SKM-1 treated with dmso at 0.1 percent for 144 hours (cell line): ENCODE measurements at regions not wholly inside any gene's neighbourhood (a gene's known extent, or its start where the extent isn't known, plus 50 kb on each side); places are given as distances from the start of the nearest gene placed in this dataset.

ENCODE experiments used
- DNase-seq: peaks from one replicate; lab custom pipeline; 2025; ENCODE audit not compliant: unreplicated experiment; lab: John Stamatoyannopoulos, UW

DNA sequence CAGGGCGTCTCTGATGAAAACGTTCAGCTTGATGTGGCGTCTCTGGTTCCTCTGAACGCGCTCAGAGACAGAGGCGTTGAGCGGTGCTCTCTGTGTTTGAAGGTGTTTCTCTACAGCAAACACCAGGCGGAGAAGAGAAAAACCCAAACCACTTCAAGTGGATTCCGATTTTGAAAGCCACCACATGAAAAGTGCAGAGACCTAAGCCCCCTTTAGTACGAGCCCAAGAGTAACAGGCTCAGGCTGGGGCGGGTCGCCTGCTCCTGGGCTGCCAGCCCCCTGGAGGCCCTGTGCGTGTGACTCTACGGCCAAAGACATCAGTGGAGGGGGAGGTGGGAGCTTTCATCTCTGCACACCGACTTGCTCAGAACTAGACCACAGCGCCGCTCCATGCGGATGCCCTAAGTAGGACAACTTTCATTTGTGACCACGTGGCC is 328.4 kb downstream of the MAF start:
- DNase-seq = no peak

DNA sequence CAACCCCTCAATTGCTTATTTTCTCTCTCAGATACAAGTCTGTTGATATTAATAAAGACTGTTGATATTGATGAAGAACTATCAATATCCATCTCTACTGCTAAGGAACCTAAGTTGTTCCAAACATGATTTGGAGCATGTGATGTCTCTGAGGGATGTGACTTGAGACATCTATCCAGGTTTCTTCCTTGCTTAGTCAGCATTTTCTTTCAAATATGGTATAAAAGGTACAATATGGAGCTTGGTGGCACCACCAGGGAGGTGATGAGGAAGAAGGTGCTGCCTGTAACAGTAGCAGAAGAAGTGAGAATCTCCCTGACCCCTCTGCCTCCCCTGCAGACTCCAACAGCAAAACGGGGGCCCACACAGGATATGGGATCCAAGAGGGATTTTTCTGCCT is 329.0 kb downstream of the MAF start:
- DNase-seq = no peak

DNA sequence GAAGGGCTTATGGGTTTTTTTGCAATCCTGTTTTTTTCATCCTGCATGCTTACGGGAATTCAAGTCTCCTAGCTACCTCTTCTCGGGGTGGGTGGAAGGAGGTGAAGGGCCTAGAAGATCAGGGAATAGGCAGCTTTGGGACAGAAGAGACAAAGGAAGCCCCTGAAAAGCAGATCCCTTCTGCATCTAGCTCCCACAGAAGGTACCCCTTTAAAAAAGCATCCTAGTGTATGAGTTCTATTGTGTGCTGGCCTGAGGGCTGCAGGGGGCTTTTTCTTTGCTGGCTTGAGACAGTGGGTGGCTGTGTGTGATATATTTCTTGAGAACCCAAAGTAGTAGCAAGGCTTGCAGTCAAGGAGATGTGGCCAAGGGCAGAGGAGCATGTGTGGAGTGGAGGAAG is 330.5 kb downstream of the MAF start:
- DNase-seq = no peak

- DNase-seq = no peak
Observed at GRCh38 chr16:79269211-79269863, 331.2 kb downstream of the MAF start.

DNA sequence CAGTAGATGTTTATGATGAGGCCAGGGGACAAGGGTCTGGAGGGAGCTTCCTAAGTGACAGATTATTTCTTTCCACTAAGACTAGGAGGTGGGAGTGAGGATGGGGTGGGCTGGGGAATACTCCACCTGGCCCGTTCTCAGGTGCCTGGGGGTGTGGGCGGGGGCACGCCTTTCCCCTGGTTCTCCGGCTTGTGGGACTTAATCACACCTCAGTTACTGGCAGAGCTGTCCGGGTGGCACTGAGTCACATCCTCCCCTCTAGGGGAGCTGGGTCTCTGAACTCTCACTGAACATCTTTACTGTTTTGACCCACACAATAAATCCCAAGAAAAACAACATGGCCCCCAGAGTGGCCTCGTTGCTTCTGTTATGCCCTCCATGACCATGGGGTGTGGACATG is 332.8 kb downstream of the MAF start:
- DNase-seq = no peak

DNA sequence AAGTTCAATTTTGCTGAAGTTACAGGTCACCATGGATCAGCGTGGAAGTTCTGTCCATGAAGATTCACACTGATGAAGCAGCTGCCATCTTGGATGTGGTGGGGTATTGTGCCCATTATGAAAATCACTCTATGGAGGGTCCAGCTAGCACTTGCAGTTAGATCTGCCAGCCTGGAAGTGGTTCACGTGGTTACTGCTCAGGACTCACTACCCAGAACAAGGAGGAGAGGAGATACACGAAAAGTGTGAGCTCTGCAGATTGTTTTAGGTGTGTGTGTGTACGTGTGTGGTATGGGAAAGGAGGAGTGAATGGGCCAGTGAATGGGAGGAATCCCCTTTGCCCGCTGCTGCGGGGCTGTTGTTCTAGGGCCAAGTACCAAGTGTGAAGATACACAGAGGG is 333.4 kb downstream of the MAF start:
- DNase-seq = no peak

DNA sequence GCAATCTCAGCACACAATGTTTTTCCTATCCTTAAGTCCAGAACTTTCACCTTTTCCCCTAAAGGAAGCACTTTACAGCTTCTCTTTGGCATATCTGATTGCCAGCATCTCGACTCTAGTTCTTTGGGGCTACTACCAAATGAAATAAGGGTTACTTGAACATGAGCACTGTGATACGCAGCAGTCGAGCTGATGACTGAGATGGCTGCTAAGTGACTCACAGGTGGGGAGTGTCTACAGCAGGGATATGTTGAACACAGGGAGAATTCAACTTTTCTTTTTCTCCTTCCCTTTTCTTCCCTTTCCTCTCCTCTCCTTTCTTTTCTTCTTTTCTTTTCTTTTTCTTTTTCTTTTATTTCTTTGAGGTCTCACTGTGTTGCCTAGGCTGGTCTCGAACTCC is 334.8 kb downstream of the MAF start:
- DNase-seq = no peak

- no peak for DNase-seq
Observed at GRCh38 chr16:79265196-79265595, 335.3 kb downstream of the MAF start.

DNA sequence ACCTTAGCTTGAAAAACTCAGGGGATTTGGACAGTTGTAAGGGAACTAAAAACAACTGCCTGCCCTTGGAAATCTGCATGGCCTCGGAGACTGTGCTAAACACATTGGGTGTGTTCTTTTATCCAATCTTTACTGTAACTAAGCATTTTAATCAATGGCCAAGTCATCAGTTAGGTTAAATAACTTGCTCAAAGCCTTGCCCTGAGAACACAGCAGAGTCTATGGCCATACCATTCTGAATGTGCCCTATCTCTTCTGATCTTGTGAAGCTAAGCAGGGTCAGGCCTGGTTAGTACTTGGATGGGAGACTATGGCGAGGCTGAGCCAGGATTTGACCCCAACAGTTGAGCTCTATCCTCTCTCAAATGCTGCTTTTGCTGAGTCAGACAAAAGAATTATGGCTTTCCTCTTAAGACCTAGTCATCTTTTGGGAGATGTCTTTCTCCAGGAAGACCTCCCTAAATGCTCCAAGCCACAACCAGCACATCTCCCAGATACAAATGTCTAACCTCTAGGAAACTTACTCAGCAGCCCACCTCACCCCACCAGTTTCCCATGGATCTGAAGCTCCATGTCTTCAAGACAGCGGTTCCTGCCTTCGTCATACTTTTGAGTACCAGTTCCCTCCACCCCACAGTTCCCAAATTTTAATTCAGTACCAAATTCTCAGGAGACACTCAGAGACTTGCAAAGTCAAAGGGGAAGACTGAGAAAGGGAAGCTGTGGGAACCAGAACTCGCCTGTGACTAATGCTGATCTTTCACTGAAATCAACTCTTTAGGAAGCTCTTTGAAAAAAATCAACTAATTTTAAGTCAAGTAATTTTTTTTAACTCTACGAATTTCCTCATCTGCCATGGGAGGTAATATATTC is 336.1 kb downstream of the MAF start:
- no peak for DNase-seq

DNA sequence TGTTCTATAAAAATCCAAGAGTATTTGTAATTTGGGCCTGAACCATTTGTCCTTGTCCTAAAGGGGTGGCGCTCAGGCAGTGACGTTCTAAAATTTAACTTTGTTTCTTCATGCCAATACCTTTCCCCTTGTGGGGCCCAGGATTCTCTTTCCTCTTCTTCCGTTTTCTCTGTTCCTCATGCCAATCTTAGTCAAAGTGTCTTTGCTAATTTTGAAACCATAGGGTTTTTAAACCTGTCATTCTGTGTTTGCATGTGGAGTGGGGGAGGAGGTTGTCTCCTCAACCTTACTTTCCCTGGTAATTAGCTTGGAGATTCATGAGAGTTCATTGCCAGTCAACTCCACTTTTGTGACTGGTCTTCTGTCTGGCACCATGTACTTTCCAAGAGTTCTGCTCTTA is 337.1 kb downstream of the MAF start:
- DNase-seq = no peak
